Transverse colon (tissue), 4 donors: ENCODE measurements at regions not wholly inside any gene's neighbourhood (a gene's known extent, or its start where the extent isn't known, plus 50 kb on each side); places are given as distances from the start of the nearest gene placed in this dataset.

ENCODE experiments used
- DNase-seq: peaks from one replicate; pipeline ENCODE4 v3.0.0-alpha.2; 2019
- H3K27ac ChIP-seq, 4 donors: fragments of 200-600 bp; sonication (generic); 2 replicates each; pipeline ENCODE4 v1.5.1; 2016 to 2018; ENCODE audit warnings: inconsistent platforms in 4 of 4
- H3K27me3 ChIP-seq: fragments of 200-600 bp; sonication (generic); 2 replicates; pipeline ENCODE4 v1.5.1; 2017; ENCODE audit warnings: inconsistent platforms
- H3K36me3 ChIP-seq, 4 donors: fragments of 200-600 bp; sonication (generic); 2 replicates each; pipeline ENCODE4 v1.5.1; 2017 to 2019; ENCODE audit warnings: inconsistent platforms in 4 of 4
- H3K4me1 ChIP-seq, 4 donors: fragments of 200-600 bp; sonication (generic); 2 replicates each; pipeline ENCODE4 v1.5.1; 2017 to 2020; ENCODE audit warnings: inconsistent platforms in 4 of 4
- H3K4me3 ChIP-seq, 4 donors: fragments of 200-600 bp; sonication (generic); 1 replicate in 1 of 4; 2 replicates in 3 of 4; pipeline versions ENCODE4 v1.5.1 to v1.6.1; 2017 to 2019; ENCODE audit warnings: inconsistent platforms in 4 of 4
- H3K9me3 ChIP-seq, 2 donors: fragments of 200-600 bp; sonication (generic); 2 replicates each; pipeline ENCODE4 v1.5.1; 2017 to 2019; ENCODE audit warnings: inconsistent platforms in 2 of 2
- EP300 ChIP-seq: sonication (generic); formaldehyde crosslinking; IDR thresholded peaks from one replicate; pipeline ENCODE4 v1.6.1; 2017; ENCODE audit warnings: antibody characterized with exemption, low read depth
- POLR2A ChIP-seq: fragments of 450-650 bp; IDR thresholded peaks from one replicate; pipeline ENCODE4 v1.6.1; 2016; ENCODE audit warnings: antibody characterized with exemption, mild to moderate bottlenecking, moderate library complexity
- POLR2AphosphoS5 ChIP-seq, 3 donors: sonication (generic); formaldehyde crosslinking; IDR thresholded peaks; one replicate each; pipeline ENCODE4 v1.6.1; 2016; ENCODE audit warnings: antibody characterized with exemption in 3 of 3
- WGBS, 2 donors: methylation state at CpG; one replicate each; pipeline ENCODE4 v1.1.5; 2018; ENCODE audit warnings: low coverage in 1 of 2; 5-methylcytosine and 5-hydroxymethylcytosine counted together
- in situ Hi-C, 4 donors: fragments of 200-750 bp; cut with MboI; loops; one replicate each; pipeline versions ENCODE4 v1.15.0 to v1.15.1; 2017; ENCODE audit warnings: low sequenced_read_pairs in 3 of 4, low pct_ligation_motif_present in 1 of 4, low pct_unique_long_range_greater_than_20kb in 1 of 4
- intact Hi-C: fragments of 100-400 bp; cut with DNase I; formaldehyde crosslinking; loops from one replicate; pipeline ENCODE4 v1.15.1; 2023; ENCODE audit warnings: low total_unique reads
- TF ChIP-seq, protein P1 (sequence below), 5 experiments: fragments of 200-600 bp in 3 of 5; fragments of 450-650 bp in 2 of 5; sonication (generic) in 3 of 5; IDR thresholded peaks; 1 replicate in 2 of 5; 2 replicates in 3 of 5; pipeline ENCODE4 v1.5.1; 2016 to 2017; ENCODE audit warnings: antibody characterized with exemption in 5 of 5, inconsistent platforms in 3 of 5, mild to moderate bottlenecking in 2 of 5, moderate library complexity in 1 of 5

DNA sequence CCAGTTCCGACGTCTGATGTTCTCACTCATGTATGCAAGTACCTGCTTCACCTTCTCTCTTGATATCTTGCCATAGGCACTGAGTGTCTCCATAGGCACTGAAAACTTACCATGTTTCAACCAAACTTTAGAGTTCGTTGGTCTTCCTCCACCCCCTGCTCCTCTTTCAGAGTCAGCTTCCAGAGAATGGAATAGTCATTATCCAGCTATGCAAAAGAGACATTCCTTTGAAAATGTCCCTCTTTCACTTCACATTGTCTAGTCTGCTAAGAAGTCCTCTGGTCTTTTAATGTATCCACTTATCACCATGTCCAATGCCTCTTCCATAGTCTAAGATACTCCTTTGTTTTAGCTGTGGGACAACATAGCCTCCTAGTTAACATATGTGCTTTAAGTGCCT, 566.0 kb upstream of the TENM3 start:
- in situ Hi-C loops = no loop called here
- DNase-seq = no peak
- Histone ChIP-seq H3K36me3 (no peaks in the 10 kb centered on the region), H3K4me1 (no peaks in the 10 kb centered on the region), H3K4me3 (no peak overlapping the region), H3K9me3 (no peaks in the 10 kb centered on the region), H3K27me3 (no peaks in the 10 kb centered on the region), H3K27ac (no peak overlapping the region)
- 88 to 100% methylated on average over 2 to 3 of the region's 3 CpGs for WGBS, 2 donors
- intact Hi-C loops = no loop called here
- TF ChIP-seq POLR2AphosphoS5 (IDR thresholded peaks at IDR 0.05) = no peak

DNA sequence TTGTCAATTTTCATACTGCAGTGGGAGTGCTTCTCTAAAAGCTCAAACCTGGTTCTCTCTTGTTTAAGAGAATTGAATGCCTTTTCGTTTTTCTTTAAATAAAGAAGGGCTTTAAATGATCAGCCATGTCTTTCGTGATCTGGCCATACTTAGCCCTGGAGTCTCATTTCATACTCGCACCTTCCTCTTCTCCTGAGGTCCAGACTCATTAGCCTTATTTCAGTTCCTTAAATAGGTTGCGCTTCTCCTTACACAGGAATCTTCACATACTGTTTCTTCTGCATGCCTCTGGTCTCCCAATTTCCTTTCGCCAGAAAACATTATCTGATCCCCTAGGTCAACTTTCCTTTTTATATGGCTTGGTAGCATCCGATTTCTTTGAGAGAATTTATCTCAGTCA, 565.6 kb upstream of the TENM3 start:
- Histone ChIP-seq H3K27ac (no peak overlapping the region), H3K36me3 (no peaks in the 10 kb centered on the region), H3K27me3 (no peaks in the 10 kb centered on the region), H3K4me1 (no peaks in the 10 kb centered on the region), H3K9me3 (no peaks in the 10 kb centered on the region), H3K4me3 (no peak overlapping the region)
- WGBS, 2 donors = 78 to 82% methylated on average over 6 of the region's 6 CpGs
- in situ Hi-C loops = no loop called here
- no peak for DNase-seq
- intact Hi-C loops = no loop called here
- TF ChIP-seq POLR2A (no peak), EP300 (no peak), POLR2AphosphoS5 (IDR thresholded peaks at IDR 0.05) (no peak)
- TF ChIP-seq, protein P1, sequence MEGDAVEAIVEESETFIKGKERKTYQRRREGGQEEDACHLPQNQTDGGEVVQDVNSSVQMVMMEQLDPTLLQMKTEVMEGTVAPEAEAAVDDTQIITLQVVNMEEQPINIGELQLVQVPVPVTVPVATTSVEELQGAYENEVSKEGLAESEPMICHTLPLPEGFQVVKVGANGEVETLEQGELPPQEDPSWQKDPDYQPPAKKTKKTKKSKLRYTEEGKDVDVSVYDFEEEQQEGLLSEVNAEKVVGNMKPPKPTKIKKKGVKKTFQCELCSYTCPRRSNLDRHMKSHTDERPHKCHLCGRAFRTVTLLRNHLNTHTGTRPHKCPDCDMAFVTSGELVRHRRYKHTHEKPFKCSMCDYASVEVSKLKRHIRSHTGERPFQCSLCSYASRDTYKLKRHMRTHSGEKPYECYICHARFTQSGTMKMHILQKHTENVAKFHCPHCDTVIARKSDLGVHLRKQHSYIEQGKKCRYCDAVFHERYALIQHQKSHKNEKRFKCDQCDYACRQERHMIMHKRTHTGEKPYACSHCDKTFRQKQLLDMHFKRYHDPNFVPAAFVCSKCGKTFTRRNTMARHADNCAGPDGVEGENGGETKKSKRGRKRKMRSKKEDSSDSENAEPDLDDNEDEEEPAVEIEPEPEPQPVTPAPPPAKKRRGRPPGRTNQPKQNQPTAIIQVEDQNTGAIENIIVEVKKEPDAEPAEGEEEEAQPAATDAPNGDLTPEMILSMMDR (IDR thresholded peaks at IDR 0.05) = no peak

DNA sequence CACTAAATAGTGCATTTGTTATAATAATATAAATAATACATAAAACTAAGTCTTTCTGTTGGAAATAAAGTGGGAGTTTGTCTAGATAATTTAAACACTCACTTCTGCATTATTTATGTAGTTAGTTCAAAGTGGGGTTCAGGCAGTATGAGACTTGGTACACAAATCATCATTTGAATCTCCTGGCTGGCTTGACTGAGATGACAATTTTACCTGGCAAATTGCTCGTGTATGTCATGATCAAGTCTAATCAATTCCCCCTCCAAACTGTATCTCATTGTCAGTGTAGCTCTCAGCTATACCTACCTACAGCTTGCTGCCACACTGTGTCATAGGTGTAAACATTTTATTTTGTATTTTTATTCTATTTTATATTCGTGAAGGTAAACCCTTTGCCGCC, 563.4 kb upstream of the TENM3 start:
- Histone ChIP-seq H3K27ac (no peak overlapping the region), H3K4me3 (no peak overlapping the region), H3K36me3 (no peaks in the 10 kb centered on the region), H3K9me3 (no peaks in the 10 kb centered on the region), H3K4me1 (no peaks in the 10 kb centered on the region), H3K27me3 (no peaks in the 10 kb centered on the region)
- in situ Hi-C loops = no loop called here
- 66 to 85% methylated on average over 3 of the region's 3 CpGs for WGBS, 2 donors
- intact Hi-C loops = no loop called here
- TF ChIP-seq, protein P1 (IDR thresholded peaks at IDR 0.05) = no peak
- TF ChIP-seq POLR2A (no peak), EP300 (no peak), POLR2AphosphoS5 (IDR thresholded peaks at IDR 0.05) (no peak)
- no peak for DNase-seq

DNA sequence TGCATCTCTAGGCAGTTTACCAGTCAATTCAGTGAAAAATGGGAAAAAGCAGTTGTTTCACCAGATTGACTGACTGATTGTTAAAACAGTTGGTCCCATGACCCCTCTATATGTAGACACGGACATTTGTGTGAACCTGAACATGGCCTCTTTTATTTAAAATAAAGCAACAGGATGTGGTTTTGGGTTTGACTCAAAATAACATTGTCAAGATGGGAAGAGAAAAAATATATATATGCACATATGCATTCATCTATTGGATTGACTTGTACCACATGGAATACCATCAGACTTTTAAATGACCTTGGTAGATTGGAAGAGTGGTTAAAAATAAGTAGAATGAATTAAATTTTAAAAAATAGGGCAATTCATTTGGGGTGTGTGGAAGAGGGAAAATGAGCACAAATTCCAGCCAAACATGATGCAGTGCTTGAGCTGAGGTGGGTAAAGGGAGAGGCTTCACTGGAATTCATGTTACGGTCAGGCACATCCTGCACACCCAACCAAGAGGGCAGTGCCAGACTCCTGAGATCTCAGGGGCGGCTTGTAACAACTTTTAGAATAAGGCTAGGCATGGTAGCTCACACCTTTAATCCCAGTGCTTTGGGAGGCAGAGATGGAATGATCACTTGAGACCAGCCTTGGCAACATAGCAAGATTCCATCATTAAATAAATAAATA, 560.7 kb upstream of the TENM3 start:
- no peak overlapping the region for H3K27ac ChIP-seq
- no peak for DNase-seq
- no peak for TF ChIP-seq POLR2AphosphoS5 (IDR thresholded peaks at IDR 0.05)
- no peak for TF ChIP-seq POLR2A
- TF ChIP-seq, protein P1 (IDR thresholded peaks at IDR 0.05) = no peak
- no peak for TF ChIP-seq EP300
- no peaks in the 10 kb centered on the region for H3K36me3 ChIP-seq
- in situ Hi-C loops (no loop called here), intact Hi-C loops (no loop called here)
- no peaks in the 10 kb centered on the region for H3K27me3 ChIP-seq
- WGBS, 2 donors = 78 to 81% methylated on average over 2 to 3 of the region's 3 CpGs
- no peaks in the 10 kb centered on the region for H3K4me1 ChIP-seq
- H3K9me3 ChIP-seq = no peaks in the 10 kb centered on the region
- no peak overlapping the region for H3K4me3 ChIP-seq

DNA sequence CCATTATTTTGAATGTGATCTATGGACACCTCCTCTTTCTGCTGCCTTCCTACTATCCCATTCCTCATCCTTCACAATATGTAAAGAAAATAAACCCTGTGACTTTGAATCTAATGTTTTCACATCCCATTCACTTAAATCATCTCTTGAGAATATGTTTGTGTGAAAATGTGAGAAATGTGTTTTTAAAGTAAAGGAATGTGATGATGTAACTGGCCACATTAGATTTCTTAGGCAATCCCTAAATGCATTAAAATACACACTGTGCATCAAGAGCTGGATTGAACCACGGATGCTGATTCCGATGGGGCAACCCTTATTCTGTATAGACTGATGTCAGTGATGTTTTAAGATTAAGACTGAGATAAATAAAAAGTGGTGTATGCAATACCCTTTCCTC, 558.9 kb upstream of the TENM3 start:
- in situ Hi-C loops = no loop called here
- no peak for TF ChIP-seq POLR2A
- Histone ChIP-seq H3K27me3 (no peaks in the 10 kb centered on the region), H3K9me3 (no peaks in the 10 kb centered on the region), H3K36me3 (no peaks in the 10 kb centered on the region), H3K27ac (no peak overlapping the region), H3K4me3 (no peak overlapping the region), H3K4me1 (no peaks in the 10 kb centered on the region)
- 86 to 100% methylated on average over 2 of the region's 2 CpGs for WGBS, 2 donors
- intact Hi-C loops = no loop called here
- DNase-seq = no peak
